ENCODE measurements at regions not wholly inside any gene's neighbourhood (a gene's known extent, or its start where the extent isn't known, plus 50 kb on each side); places are given as distances from the start of the nearest gene placed in this dataset.
"Not testable (repeated sequence)": the region's sequence is repeated elsewhere in the genome, so short reads cannot be mapped to it uniquely, and the experiment has no call there.

DNA sequence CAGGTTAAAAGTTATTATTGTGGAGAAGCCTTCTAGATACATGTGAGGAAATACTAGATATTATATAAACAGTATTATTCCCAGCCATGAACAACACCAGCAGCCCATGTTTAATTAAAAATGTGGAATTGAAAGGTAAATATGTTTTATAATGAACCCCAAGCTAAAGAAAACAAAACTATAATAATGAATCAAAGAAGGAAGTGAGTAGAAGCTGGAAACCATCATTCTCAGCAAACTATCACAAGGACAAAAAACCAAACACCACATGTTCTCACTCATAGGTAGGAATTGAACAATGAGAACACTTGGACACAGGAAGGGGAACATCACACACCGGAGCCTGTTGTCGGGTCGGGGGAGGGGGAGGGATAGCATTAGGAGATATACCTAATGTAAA, 167.6 kb upstream of the CXXC4 start:
- DNase-seq = not testable (repeated sequence)

DNA sequence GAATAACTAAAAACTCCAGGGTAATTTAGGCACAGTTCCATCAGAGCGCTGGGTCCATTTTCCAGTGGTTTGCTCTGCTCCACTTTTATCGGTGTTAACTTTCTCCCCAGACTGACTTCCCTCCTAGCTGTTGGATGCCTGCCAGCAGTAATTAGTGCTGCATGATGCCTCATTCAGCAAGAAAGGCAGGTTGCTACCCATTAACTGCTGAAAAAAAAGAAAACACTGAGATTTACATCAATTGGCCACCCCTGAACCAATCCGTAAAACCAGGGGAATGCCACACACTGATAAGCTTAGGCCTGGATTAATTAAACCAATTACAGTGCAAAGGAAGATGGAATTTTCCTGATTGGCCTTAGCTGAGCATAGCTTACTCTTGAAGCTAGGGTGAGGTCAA, 182.4 kb upstream of the CXXC4 start:
- DNase-seq = peak in 13 of 51 donors; percentile 0 to 17 (median 5)

DNA sequence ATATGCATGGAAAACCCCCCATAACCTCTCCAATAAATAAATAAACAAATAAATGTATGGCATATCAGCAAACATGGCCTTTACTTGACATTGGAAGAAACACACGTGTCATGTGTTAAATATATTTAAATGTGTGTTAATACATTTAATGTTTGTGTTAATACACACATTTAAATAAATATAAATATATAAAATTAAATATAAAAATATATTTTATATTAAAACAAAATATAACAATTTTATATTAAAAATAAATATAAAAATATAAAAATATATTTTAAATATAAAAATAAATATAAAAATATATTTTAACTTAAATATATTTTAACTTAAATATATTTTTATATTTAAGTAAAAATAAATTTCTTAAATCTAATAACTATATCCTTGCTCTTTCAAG, 187.6 kb upstream of the CXXC4 start:
- no peak for DNase-seq

DNA sequence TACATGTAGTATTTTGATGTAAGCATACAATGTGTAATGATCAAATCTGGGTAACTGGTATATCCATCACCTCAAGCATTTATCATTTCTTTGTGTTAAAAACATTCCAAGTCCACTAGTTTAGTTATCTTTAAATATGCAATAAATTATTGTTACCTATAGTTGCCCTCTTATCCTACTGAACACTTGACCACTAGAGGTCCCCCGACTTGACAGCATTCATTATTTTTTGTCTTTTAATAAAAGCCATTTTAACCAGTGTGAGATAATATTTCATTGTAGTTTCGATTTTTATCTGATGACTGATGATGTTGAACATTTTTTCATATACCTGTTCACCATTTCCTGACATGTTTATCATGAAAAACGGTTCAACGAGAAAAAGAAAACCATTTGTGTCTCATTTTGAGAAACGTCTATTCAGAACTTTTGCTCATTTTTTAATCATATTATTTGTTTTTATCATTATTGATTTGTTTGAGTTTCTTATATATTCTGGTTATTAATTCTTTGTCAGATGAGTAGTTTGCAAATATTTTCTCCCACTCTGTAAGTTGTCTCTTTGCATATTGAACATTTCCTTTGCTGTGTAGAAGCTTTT, 199.0 kb upstream of the CXXC4 start:
- no peak for DNase-seq

DNA sequence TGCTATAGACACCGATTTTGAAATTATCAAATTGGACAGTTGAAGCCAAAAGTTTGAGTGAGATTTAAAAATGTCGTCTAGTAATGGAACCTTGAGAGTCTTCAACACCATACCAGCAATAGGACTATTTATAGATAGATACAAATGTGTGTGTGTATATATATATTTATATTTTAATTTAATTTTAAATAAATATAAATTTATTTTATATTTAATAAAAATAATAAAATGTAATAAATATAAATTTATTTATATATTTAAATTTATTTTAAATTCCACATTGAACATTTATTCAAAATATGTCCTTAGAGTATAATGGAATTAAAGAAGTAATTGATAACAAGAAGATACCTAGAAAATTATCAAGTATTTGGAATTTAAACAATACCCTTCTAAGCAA, 221.9 kb upstream of the CXXC4 start:
- no peak for DNase-seq

DNA sequence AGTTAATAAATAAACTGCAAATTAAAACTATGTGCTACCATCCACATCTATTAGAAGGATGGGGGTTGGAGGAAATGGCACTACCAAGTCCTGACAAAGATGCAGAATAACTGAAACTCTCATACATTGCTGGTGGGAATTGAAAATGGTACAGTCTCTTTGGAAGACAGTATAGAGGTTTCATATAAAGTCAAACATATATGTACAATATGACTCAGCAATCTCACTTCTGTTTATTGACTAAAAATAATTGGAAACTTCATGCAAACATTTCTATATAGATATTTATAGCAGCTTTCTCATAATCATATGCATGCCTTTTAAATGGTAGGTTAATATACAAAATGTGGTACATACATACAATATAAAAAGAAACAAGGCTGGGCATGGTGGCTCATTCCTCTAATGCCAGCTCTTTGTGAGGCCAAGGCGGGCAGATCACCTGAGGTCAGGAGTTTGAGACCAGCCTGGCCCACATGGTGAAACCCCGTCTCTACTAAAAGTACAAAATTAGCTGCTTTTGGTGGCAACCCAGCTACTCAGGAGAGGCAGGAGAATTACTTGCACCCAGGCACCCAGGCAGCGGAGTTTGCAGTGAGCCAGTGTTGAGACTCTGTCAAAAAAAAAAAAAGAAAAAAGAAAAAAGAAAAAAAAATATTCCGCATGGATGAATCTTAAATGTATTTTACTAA, 225.0 kb upstream of the CXXC4 start:
- DNase-seq = no peak

DNA sequence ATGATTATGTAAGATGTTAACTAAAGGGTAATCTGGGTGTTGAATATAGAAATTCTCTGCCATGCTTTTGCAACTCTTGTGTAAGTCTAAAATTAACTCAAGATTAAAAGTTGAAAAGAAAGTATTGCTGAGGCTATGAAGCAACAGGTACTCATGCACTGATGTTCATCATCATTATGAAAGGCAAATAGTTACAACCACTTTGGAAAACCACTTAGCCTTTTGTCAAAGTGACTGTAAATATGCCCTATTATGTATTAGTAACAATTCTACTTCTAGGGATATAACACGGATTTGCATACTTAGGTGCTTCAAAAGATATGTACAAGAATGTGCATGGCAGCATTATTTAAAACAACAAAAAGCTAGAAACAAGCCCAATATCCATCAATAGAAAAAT, 227.8 kb upstream of the CXXC4 start:
- no peak for DNase-seq

DNA sequence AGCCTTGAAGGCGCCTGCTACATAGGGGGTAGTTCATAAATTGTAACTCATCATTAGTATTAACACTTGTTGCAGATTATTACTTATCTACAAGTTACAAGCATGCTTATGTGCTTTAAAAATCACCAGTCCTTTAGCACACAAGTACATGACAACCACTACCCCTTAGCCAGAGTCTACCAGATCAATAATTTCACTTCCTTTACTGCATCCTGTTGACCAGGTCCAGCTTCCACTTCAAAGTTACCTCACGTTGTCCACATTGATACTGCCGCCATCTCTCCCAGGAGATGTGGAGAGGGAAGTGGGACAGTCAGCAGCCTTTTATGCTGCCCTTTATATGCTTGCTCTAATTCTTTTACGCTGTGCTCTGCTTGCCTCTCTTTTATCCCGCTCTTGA, 231.3 kb upstream of the CXXC4 start:
- DNase-seq = no peak

DNA sequence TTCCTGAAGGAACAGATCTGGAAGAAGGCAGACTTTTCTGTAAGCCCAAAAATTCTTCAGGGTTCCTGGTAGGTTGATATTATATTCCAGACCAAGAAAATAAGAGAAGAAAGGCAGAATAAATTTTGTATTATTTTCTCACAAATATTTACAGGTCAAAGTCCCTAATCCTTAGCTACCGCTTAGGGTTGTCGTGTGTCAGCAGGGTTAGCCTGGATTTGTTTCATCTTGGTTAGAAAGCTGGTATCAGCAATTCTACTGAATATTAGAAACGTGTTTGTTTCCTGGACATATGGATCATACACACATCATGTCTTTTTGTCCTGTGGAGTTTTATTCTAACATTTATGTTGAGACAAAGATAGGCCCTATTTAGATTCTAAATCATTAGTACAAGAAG, 232.9 kb upstream of the CXXC4 start:
- no peak for DNase-seq

DNA sequence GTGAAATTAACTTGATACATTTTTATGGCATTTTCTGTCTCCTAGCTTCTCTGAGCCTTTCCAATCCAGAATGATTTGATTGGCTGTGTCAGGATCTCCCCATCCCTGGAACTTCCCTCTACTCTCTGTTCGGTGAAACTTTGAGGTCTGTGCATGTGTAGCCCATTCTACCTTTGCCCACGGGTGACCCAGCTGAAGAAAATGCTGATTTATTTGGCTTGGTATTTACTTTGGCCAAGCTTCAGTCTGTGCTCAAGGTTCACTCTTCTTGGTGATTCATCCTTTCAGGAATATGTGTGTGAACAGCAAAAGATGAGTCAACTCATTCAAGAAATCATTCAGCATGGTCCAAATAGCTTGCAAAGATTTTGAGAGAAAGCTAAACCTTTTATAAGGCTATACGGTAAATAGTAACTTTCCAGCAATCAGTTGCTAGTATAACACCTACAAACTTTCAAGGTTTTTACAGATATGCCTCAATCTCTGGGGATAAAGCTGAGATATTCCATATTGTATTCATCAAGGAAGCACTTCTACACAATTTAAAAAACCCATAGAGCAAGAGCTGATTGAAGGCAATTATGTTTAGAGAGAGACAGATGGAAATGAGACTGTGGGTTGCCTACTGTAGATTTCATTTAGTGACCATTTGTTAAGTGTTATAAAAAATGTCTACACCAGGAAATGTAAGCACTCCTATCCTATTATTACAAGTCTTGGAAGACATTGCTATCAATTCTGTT, 233.9 kb upstream of the CXXC4 start:
- DNase-seq = no peak

DNA sequence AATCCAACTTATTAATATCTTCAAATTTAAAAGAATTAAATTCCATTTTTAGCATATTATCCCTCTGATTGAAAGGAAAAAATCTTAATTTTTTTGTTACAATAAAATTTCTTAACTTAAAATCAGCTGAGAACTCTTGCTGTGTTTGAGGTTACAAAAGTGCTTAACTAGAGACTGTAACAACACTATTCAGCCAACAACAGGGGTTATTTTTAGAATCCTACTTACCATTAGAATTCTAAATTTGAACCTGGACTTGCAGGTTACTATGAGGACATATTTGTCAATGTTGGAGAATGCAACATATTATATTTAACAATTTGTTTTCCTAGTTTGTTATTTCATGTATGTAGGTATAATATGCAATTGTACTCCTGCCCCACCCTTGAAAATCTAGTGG, 238.1 kb upstream of the CXXC4 start:
- no peak for DNase-seq

DNA sequence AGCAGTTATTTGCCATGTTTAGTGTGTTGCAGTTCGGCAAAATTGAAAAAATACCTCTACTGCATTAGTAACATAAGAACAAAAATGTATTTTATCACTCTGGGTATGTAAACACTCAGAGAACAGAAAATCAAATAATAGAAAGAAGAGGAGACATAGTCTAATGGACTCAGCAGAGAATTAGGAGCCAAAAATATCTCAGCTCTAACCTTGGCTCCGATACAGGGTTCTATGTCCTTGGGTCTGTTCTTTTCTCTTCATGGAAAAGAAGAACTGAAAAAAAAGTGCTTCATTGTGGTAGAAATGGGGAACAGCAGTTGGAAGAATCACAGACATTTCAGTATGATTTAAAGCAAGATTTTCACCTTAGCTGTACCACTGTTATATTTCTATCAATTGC, 240.5 kb upstream of the CXXC4 start:
- DNase-seq = no peak

DNA sequence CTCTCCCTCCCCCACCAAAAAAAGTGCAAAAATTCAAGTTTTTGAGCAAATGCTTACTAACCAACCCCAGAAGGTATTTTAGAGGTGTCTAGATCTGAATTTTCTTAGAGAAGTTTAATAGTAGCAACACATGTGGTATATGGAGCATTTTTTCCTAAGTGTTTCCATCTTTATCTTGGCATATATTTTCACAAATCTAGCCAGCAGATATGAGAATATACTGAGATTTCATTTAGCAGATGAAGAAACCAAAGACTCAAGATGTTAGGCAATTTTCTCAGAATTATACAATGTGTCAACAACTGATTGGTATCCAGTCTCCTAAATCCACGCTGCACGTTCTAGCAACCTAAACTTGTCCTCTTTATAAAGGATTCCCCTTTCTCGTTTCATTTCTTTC, 245.5 kb upstream of the CXXC4 start:
- no peak for DNase-seq

DNA sequence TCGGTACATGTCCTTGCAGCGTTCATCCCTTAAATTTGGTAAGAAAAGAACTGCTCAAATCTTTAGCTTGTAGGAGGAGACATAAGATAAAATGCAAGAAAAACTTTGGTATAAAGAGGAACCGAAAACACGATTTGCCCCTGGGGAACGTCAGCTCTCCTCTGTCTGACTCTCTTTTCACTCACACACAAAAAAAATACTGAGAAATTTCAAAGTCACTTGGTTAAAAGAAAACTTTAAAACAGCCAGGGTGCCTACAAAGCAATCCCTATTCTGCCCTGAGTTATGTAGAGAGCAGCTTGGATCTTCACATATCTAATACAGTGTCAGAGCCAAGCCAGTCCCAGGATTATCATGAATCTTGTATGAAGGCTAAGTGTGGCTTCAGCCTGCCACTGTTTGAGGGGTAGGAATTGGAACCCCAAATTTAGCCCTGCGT, 248.5 kb upstream of the CXXC4 start:
- DNase-seq = no peak

DNA sequence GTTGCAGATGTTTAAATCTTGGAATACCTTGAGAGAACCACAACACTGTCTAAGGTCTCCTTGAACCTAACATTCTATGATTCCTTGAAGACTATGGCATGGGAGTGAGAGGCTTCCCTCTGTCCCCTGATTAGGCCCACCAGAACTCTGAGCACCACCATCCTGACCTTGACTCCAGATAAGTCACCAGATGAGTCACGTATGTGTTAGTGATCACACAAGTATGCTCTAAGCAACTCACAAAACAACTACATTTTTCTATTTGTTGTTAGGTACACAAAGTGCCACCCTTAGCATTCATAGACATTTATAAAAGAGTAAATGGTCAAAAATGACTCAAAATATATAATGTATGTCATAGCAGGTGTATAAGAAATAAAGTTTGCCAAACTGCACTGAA, 252.9 kb upstream of the CXXC4 start:
- DNase-seq = no peak

DNA sequence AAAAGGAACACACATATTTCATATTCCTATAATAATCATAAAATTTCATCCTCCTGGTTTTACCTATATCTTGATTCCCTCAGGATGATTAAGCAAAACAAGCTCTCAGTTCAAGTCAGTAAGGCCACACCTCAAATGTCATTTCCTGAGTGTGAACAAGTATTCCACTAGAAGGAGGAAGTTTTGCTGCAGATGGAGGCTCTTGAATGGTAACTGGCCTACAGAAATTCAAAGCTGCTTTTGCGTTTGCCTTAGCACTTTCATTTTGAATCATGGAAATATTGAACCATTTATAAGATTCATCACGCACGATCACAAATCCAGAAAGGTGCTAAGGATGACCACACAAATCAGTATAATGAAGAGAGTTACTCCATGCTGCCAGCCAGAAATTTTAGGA, 254.4 kb upstream of the CXXC4 start:
- no peak for DNase-seq

DNA sequence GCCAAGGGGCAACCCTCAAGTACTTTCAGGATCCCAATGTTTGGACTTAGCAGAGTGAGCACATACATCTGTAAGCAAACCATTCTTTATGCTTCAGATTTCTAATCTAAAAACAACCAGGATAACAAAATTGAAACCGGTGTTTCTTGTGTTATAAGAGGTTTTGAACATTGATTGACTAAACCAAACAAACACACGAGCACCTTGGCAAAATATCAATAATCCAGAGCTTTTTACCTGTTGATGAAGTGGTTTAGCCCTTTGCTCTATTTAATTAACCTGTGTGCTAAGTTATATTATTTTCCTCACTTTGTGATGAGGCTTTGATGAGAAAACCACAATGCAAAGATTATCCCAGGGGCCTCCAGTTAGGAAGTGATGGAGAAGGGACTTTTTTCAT, 255.3 kb upstream of the CXXC4 start:
- DNase-seq = no peak

DNA sequence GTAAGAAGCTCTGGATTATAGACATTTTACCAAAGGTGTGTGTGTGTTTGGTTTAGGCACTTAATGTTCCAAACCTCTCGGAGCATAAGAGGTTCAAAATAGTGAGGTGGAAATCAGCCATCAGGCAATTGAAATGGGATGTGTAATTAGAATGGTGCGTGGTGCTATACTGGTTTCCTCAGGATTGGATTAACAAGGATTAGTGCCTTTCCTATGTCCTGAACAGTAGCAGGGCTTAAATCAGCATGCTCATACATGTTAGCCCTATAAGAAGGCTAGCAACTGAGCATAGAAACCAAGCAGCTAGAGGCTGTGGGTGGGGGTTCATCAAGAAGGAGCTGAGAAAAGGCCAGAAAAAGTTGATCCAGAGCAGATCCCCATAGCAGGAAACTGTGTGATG, 256.8 kb upstream of the CXXC4 start:
- no peak for DNase-seq

DNA sequence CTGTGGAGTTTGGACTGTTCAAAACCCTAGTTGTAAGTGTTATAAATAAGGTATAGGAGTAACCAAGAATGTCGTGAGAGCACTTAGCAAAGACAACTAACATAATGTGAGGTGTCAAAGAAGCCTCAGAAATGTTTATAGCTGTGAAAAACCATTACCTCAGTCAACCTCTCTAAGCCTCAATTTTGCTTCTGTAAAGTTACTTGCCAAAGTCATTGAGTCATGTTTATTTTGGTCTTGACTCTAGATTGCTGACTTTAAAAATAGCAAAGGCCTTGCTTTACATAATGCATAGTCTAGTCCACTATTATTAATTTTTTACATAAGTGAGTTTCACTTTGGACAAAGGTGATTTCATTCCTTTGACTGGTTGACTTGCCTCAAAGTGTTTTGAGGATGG, 257.6 kb upstream of the CXXC4 start:
- no peak for DNase-seq

DNA sequence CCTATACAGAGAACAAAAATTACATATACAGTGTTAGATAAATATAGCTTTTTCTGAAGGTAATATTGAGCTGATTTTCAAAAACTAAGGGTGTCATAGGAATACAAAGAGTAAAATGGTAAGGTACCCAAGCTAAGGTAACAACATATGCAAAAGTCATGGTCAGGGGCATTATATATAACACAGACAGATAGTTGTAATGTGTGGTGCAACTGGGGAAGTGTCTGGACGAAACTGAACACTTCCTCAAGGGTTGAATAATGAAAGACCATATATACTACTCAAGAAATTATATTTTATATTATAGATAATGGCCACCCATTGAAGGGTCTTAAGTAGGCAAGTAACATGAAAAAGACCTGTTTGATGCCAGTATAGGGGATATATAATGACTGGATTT, 262.1 kb upstream of the CXXC4 start:
- DNase-seq = no peak

DNA sequence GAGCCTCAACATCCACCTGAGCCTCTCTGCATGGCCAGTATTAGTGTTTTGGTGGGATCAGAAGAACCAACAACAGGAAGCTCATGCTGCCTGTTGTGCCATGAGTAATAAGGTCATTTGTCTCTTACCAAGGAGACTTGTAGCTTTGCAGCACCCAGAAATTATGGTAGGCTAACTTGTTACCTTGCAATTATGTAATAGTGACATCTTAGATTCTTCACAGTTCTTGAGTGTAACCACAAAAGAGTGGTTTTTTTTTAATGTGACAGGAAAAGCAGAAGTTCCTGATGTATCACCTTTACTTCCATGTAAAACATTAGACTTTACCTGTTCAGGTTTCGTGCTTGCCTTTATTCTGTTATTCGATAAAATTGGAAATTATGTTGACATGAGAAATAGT, 263.9 kb upstream of the CXXC4 start:
- DNase-seq = no peak

DNA sequence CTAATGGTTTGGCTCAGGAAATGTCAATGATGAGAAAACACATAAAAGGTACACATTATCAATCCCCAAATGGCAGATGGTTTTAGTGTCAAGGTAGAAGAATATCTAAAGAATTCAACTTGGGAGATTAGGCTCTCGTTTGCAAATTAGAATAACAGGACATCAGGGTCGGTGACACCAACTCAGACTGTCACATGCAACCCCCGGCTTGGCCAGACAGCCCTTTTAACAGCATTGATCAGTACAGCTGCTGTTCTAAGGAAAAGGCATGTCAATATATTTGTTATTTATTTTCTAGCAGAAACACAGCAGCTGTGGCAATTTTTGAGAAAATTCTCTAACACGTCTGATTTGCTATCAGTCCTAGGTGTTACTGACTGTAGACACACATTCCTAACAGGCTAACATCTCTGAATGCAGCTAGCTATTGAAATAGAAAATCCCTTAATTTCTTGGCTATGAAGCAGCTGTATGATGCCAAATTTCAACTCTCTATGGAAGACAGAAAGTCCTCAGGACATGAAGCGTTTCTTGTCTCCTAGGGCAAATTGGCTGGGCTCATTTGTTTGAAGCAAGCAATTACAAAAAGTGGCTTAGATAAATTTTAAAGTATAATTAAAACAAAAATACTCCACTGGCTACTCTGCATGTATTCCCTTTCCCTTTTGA, 269.0 kb upstream of the CXXC4 start:
- DNase-seq = peak in 1 of 51 donors; percentile 3

DNA sequence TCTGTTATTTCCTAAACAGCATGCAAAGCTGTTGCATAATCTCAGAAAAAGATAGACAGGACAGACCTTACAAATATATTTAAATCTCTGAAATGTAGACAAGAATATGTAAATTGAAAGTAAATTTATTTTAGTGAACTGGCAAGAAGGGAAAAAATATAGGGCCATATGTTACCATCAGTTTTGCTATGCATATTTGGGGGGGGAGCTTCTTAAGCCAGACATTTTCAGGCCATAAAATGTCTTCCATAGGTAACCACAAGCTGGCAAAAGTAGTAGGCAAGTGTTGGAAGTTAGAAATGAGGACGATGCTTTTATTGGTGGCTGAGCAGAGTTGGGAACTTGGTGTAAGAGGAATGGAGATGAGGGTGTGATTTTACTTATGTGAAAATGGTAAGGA, 272.0 kb upstream of the CXXC4 start:
- DNase-seq = no peak

Measured in hypothalamus (tissue), 51 donors.